K562 (cell line): ENCODE measurements at regions not wholly inside any gene's neighbourhood (a gene's known extent, or its start where the extent isn't known, plus 50 kb on each side); places are given as distances from the start of the nearest gene placed in this dataset.

Experiments
- ATAC-seq: fragments of 200-7000 bp; cut with Tn5 transposase; 3 replicates; pipeline ENCODE4 v1.9.1; 2020; ENCODE audit warnings: moderate library complexity
- BruUV-seq: library from RNA; stranded (reverse); fragments of 400-500 nt; replicated peaks from 2 replicates; lab custom pipeline; 2021; lab: Mats Ljungman, UMichigan
- CTCF ChIA-PET: fragments of 300-600 bp; formaldehyde crosslinking; extraction: SDS; loops from one replicate; lab custom pipeline; 2021; ENCODE audit warnings: low intra/inter-chr PET ratio; lab: Yijun Ruan, JAX
- POLR2A ChIA-PET: fragments of 300-600, 350-650 bp; sonication (Branson Sonifier 250); formaldehyde crosslinking; extraction: SDS; loops from one replicate; lab custom pipeline; 2021; ENCODE audit warnings: antibody characterized with exemption, inconsistent platforms; lab: Yijun Ruan, JAX
- DNase-seq, 4 experiments: peaks; one replicate each; pipeline versions ENCODE4 v3.0.0 to v3.0.0-alpha.2; 2011 to 2018; ENCODE audit warnings: low spot score in 3 of 4, mixed read lengths in 3 of 4; ENCODE audit errors: extremely low read depth in 1 of 4
- FAIRE-seq: peaks from 2 replicates; lab custom pipeline; 2011; peaks lifted over from hg19 to GRCh38; lab: Jason Lieb, UNC
- H2AFZ ChIP-seq: 2 replicates; pipeline ENCODE4 v1.6.0; 2011; ENCODE audit warnings: low read depth, low read length, control low read depth, inconsistent platforms
- H3K27ac ChIP-seq: fragments of 200-600 bp; 3 replicates; pipeline ENCODE4 v1.8.0; 2011; ENCODE audit warnings: low read depth, mild to moderate bottlenecking, control low read depth, inconsistent platforms, low read length, moderate library complexity, mixed read lengths; ENCODE audit errors: extremely low read depth
- H3K27me3 ChIP-seq, 2 experiments: fragments of 300-600 bp in 1 of 2; 2 replicates in 1 of 2; 3 replicates in 1 of 2; pipeline versions ENCODE4 v1.6.0 to v1.8.0; 2011; ENCODE audit warnings: inconsistent platforms in 2 of 2, low read length in 2 of 2, mild to moderate bottlenecking in 1 of 2, mixed read lengths in 1 of 2, moderate library complexity in 1 of 2; ENCODE audit not compliant: control insufficient read depth in 2 of 2, insufficient read depth in 2 of 2
- H3K36me3 ChIP-seq: fragments of 300-600 bp; 3 replicates; pipeline ENCODE4 v1.8.0; 2011; ENCODE audit warnings: mild to moderate bottlenecking, low read length, inconsistent platforms; ENCODE audit not compliant: control insufficient read depth, insufficient read depth
- H3K4me1 ChIP-seq, 2 experiments: fragments of 200-600 bp in 1 of 2; replicated peaks in 1 of 2; 2 replicates in 1 of 2; 3 replicates in 1 of 2; pipeline versions ENCODE4 v1.5.1 to v1.8.0; 2011; ENCODE audit warnings: inconsistent platforms in 2 of 2, low read length in 2 of 2, mild to moderate bottlenecking in 1 of 2, mixed read lengths in 1 of 2, moderate library complexity in 1 of 2; ENCODE audit not compliant: control insufficient read depth in 2 of 2, insufficient read depth in 2 of 2
- H3K4me2 ChIP-seq: 2 replicates; pipeline ENCODE4 v1.6.1; 2011; ENCODE audit warnings: low read length, control low read depth, inconsistent platforms, mixed read lengths; ENCODE audit not compliant: insufficient read depth
- H3K4me3 ChIP-seq: fragments of 200-600 bp; sonication (generic), shearing (Covaris generic); 2 replicates; pipeline ENCODE4 v1.5.1; 2016; ENCODE audit warnings: control low read depth, inconsistent platforms
- H3K79me2 ChIP-seq: fragments of 200-600 bp; 3 replicates; pipeline ENCODE4 v1.8.0; 2011; ENCODE audit warnings: low read length, inconsistent platforms; ENCODE audit not compliant: control insufficient read depth, insufficient read depth
- H3K9ac ChIP-seq, 2 experiments: 2 replicates each; pipeline versions ENCODE4 v1.6.0 to v1.6.1; 2011; ENCODE audit warnings: low read depth in 2 of 2, low read length in 2 of 2, control low read depth in 1 of 2, inconsistent platforms in 1 of 2, mild to moderate bottlenecking in 1 of 2, mixed read lengths in 1 of 2; ENCODE audit not compliant: insufficient read depth in 1 of 2
- H3K9me1 ChIP-seq: one replicate; pipeline ENCODE4 v1.6.0; 2011; ENCODE audit warnings: inconsistent platforms, mild to moderate bottlenecking, low read length, moderate library complexity; ENCODE audit not compliant: control insufficient read depth, insufficient read depth
- H3K9me3 ChIP-seq: replicated peaks from 2 replicates; pipeline ENCODE4 v1.5.1; 2011; ENCODE audit warnings: low read depth, low read length, inconsistent platforms; ENCODE audit not compliant: control insufficient read depth, insufficient read depth
- H4K20me1 ChIP-seq: replicated peaks from 2 replicates; pipeline ENCODE4 v1.6.1; 2011; ENCODE audit warnings: low read length, inconsistent platforms, mixed read lengths; ENCODE audit not compliant: control insufficient read depth, insufficient read depth
- ADNP ChIP-seq: fragments of 200-800 bp; sonication (Bioruptor generic); IDR thresholded peaks from 2 replicates; pipeline ENCODE4 v1.6.1; 2016; ENCODE audit warnings: missing genetic modification characterization, missing compliant biosample characterization
- ARID3A ChIP-seq: IDR thresholded peaks from 2 replicates; pipeline ENCODE4 v1.6.1; 2012; ENCODE audit warnings: low read depth, low read length, improper control_type of control experiment, borderline replicate concordance
- C11orf30 ChIP-seq: fragments of 450-650 bp; IDR thresholded peaks from 2 replicates; pipeline ENCODE4 v1.6.1; 2016; ENCODE audit warnings: low read depth, mild to moderate bottlenecking
- DIDO1 ChIP-seq: fragments of 450-650 bp; IDR thresholded peaks from 2 replicates; pipeline ENCODE4 v1.6.1; 2016; ENCODE audit warnings: low read depth, missing biosample characterization, missing genetic modification characterization
- FOXJ2 ChIP-seq: fragments of 200-800 bp; sonication (Bioruptor generic); IDR thresholded peaks from 2 replicates; pipeline ENCODE4 v1.6.1; 2016; ENCODE audit warnings: missing genetic modification characterization, missing compliant biosample characterization
- FOXM1 ChIP-seq, 2 experiments: fragments of 450-650 bp in 1 of 2; sonication (generic) in 1 of 2; formaldehyde crosslinking in 1 of 2; IDR thresholded peaks; 2 replicates each; pipeline versions ENCODE4 v1.6.1 to v1.9.0; 2017 to 2022; ENCODE audit warnings: low read depth in 2 of 2, mild to moderate bottlenecking in 2 of 2, missing genetic modification reagents in 1 of 2, moderate library complexity in 1 of 2
- GMEB1 ChIP-seq: fragments of 250-450 bp; sonication (Bioruptor Pico); IDR thresholded peaks from 2 replicates; pipeline ENCODE4 v1.4.0; 2020; ENCODE audit warnings: mild to moderate bottlenecking
- HDAC6 ChIP-seq: IDR thresholded peaks from 2 replicates; pipeline ENCODE4 v1.6.1; 2012; ENCODE audit warnings: low read depth, mild to moderate bottlenecking, control low read depth, inconsistent platforms, low read length, moderate library complexity
- KAT2B ChIP-seq: IDR thresholded peaks from one replicate; pipeline ENCODE4 v1.6.1; 2012; ENCODE audit warnings: low read depth, mild to moderate bottlenecking, control low read depth, inconsistent platforms, low read length, moderate library complexity
- MAFG ChIP-seq: fragments of 450-650 bp; conservative IDR thresholded peaks from 2 replicates; pipeline ENCODE4 v1.6.1; 2016; ENCODE audit warnings: missing genetic modification characterization, missing compliant biosample characterization
- MBD1 ChIP-seq: fragments of 250-450 bp; sonication (Bioruptor Pico); IDR thresholded peaks from 2 replicates; pipeline ENCODE4 v1.8.0; 2022; ENCODE audit warnings: inconsistent platforms
- MYBL2 ChIP-seq, 2 experiments: fragments of 450-650 bp in 1 of 2; sonication (generic) in 1 of 2; formaldehyde crosslinking in 1 of 2; IDR thresholded peaks; 2 replicates each; pipeline versions ENCODE4 v1.6.1 to v1.8.1; 2017 to 2022; ENCODE audit warnings: borderline replicate concordance in 1 of 2, inconsistent platforms in 1 of 2, low read depth in 1 of 2, mild to moderate bottlenecking in 1 of 2, missing genetic modification reagents in 1 of 2, moderate library complexity in 1 of 2
- NR2C1 ChIP-seq, 2 experiments: fragments of 450-650 bp; IDR thresholded peaks; 2 replicates each; pipeline ENCODE4 v1.6.1; 2017; ENCODE audit warnings: mild to moderate bottlenecking in 2 of 2, antibody characterized with exemption in 1 of 2, inconsistent platforms in 1 of 2, missing compliant biosample characterization in 1 of 2, missing genetic modification characterization in 1 of 2
- OTX1 ChIP-seq: fragments of 450-650 bp; formaldehyde crosslinking; IDR thresholded peaks from 2 replicates; pipeline ENCODE4 v1.4.0; 2022; ENCODE audit warnings: mild to moderate bottlenecking
- PHF21A ChIP-seq: fragments of 450-650 bp; IDR thresholded peaks from 2 replicates; pipeline ENCODE4 v1.6.1; 2017; ENCODE audit warnings: low read depth, borderline replicate concordance
- RFX1 ChIP-seq: fragments of 450-650 bp; IDR thresholded peaks from 2 replicates; pipeline ENCODE4 v1.6.1; 2016; ENCODE audit warnings: mild to moderate bottlenecking, moderate library complexity
- ZNF175 ChIP-seq: fragments of 200-800 bp; sonication (Bioruptor generic); IDR thresholded peaks from 2 replicates; pipeline ENCODE4 v1.6.1; 2016; ENCODE audit warnings: low read depth, mild to moderate bottlenecking, missing genetic modification characterization, missing compliant biosample characterization
- ZNF316 ChIP-seq: fragments of 450-650 bp; IDR thresholded peaks from 2 replicates; pipeline ENCODE4 v1.6.1; 2016
- ZNF76 ChIP-seq: fragments of 250-450 bp; sonication (Bioruptor Pico); IDR thresholded peaks from 2 replicates; pipeline ENCODE4 v1.4.0; 2020; ENCODE audit warnings: mild to moderate bottlenecking, moderate library complexity, borderline replicate concordance
- WGBS: fragments of 100-300 bp; shearing (Covaris generic); methylation state at CpG from one replicate; pipeline ENCODE4 v1.1.6; 2016; ENCODE audit warnings: low coverage, mixed read lengths; ENCODE audit not compliant: insufficient coverage; ENCODE audit errors: missing lambda C conversion rate; 5-methylcytosine and 5-hydroxymethylcytosine counted together
- in situ Hi-C: fragments of 300-500 bp; cut with MboI; formaldehyde crosslinking; loops from 4 replicates; pipeline ENCODE4 v1.15.0; 2018; ENCODE audit warnings: inconsistent platforms, mixed read lengths
- intact Hi-C: fragments of 100-400 bp; cut with micrococcal nuclease; formaldehyde crosslinking; loops from 2 replicates; pipeline ENCODE4 v1.14.2; 2022

- H3K4me3 ChIP-seq: no peak overlapping the region
- CTCF ChIA-PET: no interaction called here
- H3K36me3 ChIP-seq: no peaks in the 10 kb centered on the region
- no TSS peak for BruUV-seq
- POLR2A ChIA-PET: no interaction called here
- DNase-seq (no peak), FAIRE-seq (no peak), ATAC-seq (no peak)
- no peaks in the 10 kb centered on the region for H3K79me2 ChIP-seq
- H3K27ac ChIP-seq: no peak overlapping the region
- H3K9ac ChIP-seq: no peak overlapping the region
- no peaks in the 10 kb centered on the region for H3K27me3 ChIP-seq
- intact Hi-C loops: no loop called here
- H3K9me3 ChIP-seq: no peaks in the 10 kb centered on the region
- H3K4me1 ChIP-seq: no peaks in the 10 kb centered on the region
- H3K9me1 ChIP-seq: no peaks in the 10 kb centered on the region
- H3K4me2 ChIP-seq: no peak overlapping the region
- in situ Hi-C loops: no loop called here
- WGBS: 0% methylated on average over 2 of the region's 2 CpGs
- no peaks in the 10 kb centered on the region for H4K20me1 ChIP-seq
- H2AFZ ChIP-seq: no peak overlapping the region
- TF ChIP-seq PHF21A (no peak), KAT2B (no peak), FOXM1 (IDR thresholded peaks at IDR 0.05; ENCODE audit: low read depth) (no peak), FOXM1 (CRISPR knock-in tag; IDR thresholded peaks at IDR 0.05; ENCODE audit: low read depth) (no peak), MYBL2 (IDR thresholded peaks at IDR 0.05; ENCODE audit: low read depth) (no peak), MYBL2 (CRISPR knock-in tag; IDR thresholded peaks at IDR 0.05; ENCODE audit: borderline replicate concordance) (no peak), ZNF175 (no peak), ZNF76 (no peak), ARID3A (no peak), FOXJ2 (no peak), GMEB1 (CRISPR knock-in tag) (no peak), ZNF316 (peak; percentile 55; the same call in 1 of the 2 replicates), ADNP (no peak), MBD1 (CRISPR knock-in tag) (no peak), RFX1 (no peak), OTX1 (CRISPR knock-in tag) (no peak), DIDO1 (tag) (no peak), C11orf30 (0 out of 2 replicates have a peak, but pooled peaks have one; percentile 14), HDAC6 (no peak), NR2C1 (IDR thresholded peaks at IDR 0.05) (no peak), NR2C1 (tag; IDR thresholded peaks at IDR 0.05) (no peak), MAFG (tag) (0 out of 2 replicates have a peak, but pooled peaks have one; percentile 14)
Observed at GRCh38 chr3:102750322-102750721, 315.5 kb downstream of the ZPLD1 start.
